Liver (tissue), 8 donors: ENCODE measurements at regions not wholly inside any gene's neighbourhood (a gene's known extent, or its start where the extent isn't known, plus 50 kb on each side); places are given as distances from the start of the nearest gene placed in this dataset.

ENCODE experiments used
- DNase-seq: peaks from one replicate; pipeline ENCODE4 v3.0.0-alpha.2; 2017; ENCODE audit warnings: low spot score
- H3K27ac ChIP-seq, 2 donors: one replicate each; pipeline ENCODE4 v1.7.0; 2013; ENCODE audit warnings: inconsistent platforms in 2 of 2, low read length in 2 of 2, control low read depth in 1 of 2, low read depth in 1 of 2, mild to moderate bottlenecking in 1 of 2
- H3K27me3 ChIP-seq, 4 donors: one replicate each; pipeline versions ENCODE4 v1.6.1 to v1.7.0; 2013; ENCODE audit warnings: low read length in 3 of 4, inconsistent platforms in 1 of 4, mild to moderate bottlenecking in 1 of 4, moderate library complexity in 1 of 4; ENCODE audit not compliant: control insufficient read depth in 4 of 4, insufficient read depth in 4 of 4
- H3K36me3 ChIP-seq, 4 donors: one replicate each; pipeline versions ENCODE4 v1.6.1 to v1.7.0; 2013; ENCODE audit warnings: low read length in 3 of 4, mild to moderate bottlenecking in 3 of 4, low read depth in 1 of 4, moderate library complexity in 1 of 4; ENCODE audit not compliant: control insufficient read depth in 4 of 4, insufficient read depth in 3 of 4
- H3K4me1 ChIP-seq, 4 donors: one replicate each; pipeline versions ENCODE4 v1.6.1 to v1.7.0; 2013; ENCODE audit warnings: low read length in 3 of 4, mild to moderate bottlenecking in 3 of 4, moderate library complexity in 1 of 4; ENCODE audit not compliant: control insufficient read depth in 4 of 4, insufficient read depth in 4 of 4
- H3K4me3 ChIP-seq, 3 donors: one replicate each; pipeline versions ENCODE4 v1.6.1 to v1.7.0; 2013; ENCODE audit warnings: low read length in 3 of 3, control low read depth in 1 of 3, low read depth in 1 of 3, mild to moderate bottlenecking in 1 of 3
- H3K9ac ChIP-seq, 2 donors: one replicate each; pipeline ENCODE4 v1.7.0; 2013; ENCODE audit warnings: low read length in 2 of 2, mild to moderate bottlenecking in 2 of 2, moderate library complexity in 2 of 2, control low read depth in 1 of 2, low read depth in 1 of 2
- H3K9me3 ChIP-seq, 4 donors: one replicate each; pipeline versions ENCODE4 v1.6.1 to v1.7.0; 2013; ENCODE audit warnings: low read length in 3 of 4; ENCODE audit not compliant: control insufficient read depth in 4 of 4
- CTCF ChIP-seq: fragments of 150-350 bp; IDR thresholded peaks from 2 replicates; pipeline ENCODE4 v1.5.1; 2017; ENCODE audit warnings: improper control_type of control experiment, low read depth, low read length; ENCODE audit not compliant: missing input control
- EGR1 ChIP-seq, 2 donors: IDR thresholded peaks; 2 replicates each; pipeline ENCODE4 v1.6.1; 2016 to 2018; ENCODE audit warnings: antibody characterized with exemption in 2 of 2, low read depth in 2 of 2
- FOXA1 ChIP-seq: IDR thresholded peaks from 2 replicates; pipeline ENCODE4 v1.6.1; 2016; ENCODE audit warnings: antibody characterized with exemption
- FOXA2 ChIP-seq: IDR thresholded peaks from 2 replicates; pipeline ENCODE4 v1.6.1; 2016; ENCODE audit warnings: antibody characterized with exemption
- GABPA ChIP-seq, 2 donors: IDR thresholded peaks in 1 of 2; conservative IDR thresholded peaks in 1 of 2; 2 replicates each; pipeline ENCODE4 v1.6.1; 2016; ENCODE audit warnings: antibody characterized with exemption in 2 of 2, mild to moderate bottlenecking in 1 of 2, moderate library complexity in 1 of 2
- HNF4A ChIP-seq, 2 donors: conservative IDR thresholded peaks; 2 replicates each; pipeline ENCODE4 v1.6.1; 2016; ENCODE audit warnings: antibody characterized with exemption in 2 of 2, mild to moderate bottlenecking in 2 of 2
- HNF4G ChIP-seq: IDR thresholded peaks from 2 replicates; pipeline ENCODE4 v1.6.1; 2016; ENCODE audit warnings: antibody characterized with exemption
- JUND ChIP-seq, 2 donors: IDR thresholded peaks; 2 replicates each; pipeline ENCODE4 v1.6.1; 2016; ENCODE audit warnings: antibody characterized with exemption in 2 of 2
- MAX ChIP-seq: IDR thresholded peaks from 2 replicates; pipeline ENCODE4 v1.6.1; 2016; ENCODE audit warnings: antibody characterized with exemption
- NR2F2 ChIP-seq: IDR thresholded peaks from 2 replicates; pipeline ENCODE4 v1.6.1; 2016; ENCODE audit warnings: antibody characterized with exemption
- RAD21 ChIP-seq, 2 donors: IDR thresholded peaks; 2 replicates each; pipeline ENCODE4 v1.6.1; 2016; ENCODE audit warnings: antibody characterized with exemption in 2 of 2, mild to moderate bottlenecking in 2 of 2
- RXRA ChIP-seq, 2 donors: IDR thresholded peaks; 2 replicates each; pipeline ENCODE4 v1.6.1; 2017 to 2018; ENCODE audit warnings: antibody characterized with exemption in 2 of 2, mild to moderate bottlenecking in 1 of 2
- SP1 ChIP-seq: IDR thresholded peaks from 2 replicates; pipeline ENCODE4 v1.6.1; 2018; ENCODE audit warnings: antibody characterized with exemption, mild to moderate bottlenecking
- TAF1 ChIP-seq: conservative IDR thresholded peaks from 2 replicates; pipeline ENCODE4 v1.6.1; 2016; ENCODE audit warnings: antibody characterized with exemption, mild to moderate bottlenecking
- YY1 ChIP-seq: IDR thresholded peaks from 2 replicates; pipeline ENCODE4 v1.6.1; 2016; ENCODE audit warnings: antibody characterized with exemption, mild to moderate bottlenecking
- WGBS: extraction: QIAGEN DNeasy Blood & Tissue Kit; methylation state at CpG from one replicate; pipeline ENCODE4 v1.1.7; 2013; 5-methylcytosine and 5-hydroxymethylcytosine counted together
- TF ChIP-seq, protein P1 (sequence below): IDR thresholded peaks from 2 replicates; pipeline ENCODE4 v1.6.1; 2016; ENCODE audit warnings: antibody characterized with exemption, mild to moderate bottlenecking
- TF ChIP-seq, protein P2 (sequence below): IDR thresholded peaks from 2 replicates; pipeline ENCODE4 v1.6.1; 2016; ENCODE audit warnings: antibody characterized with exemption
- TF ChIP-seq, protein P3 (sequence below): IDR thresholded peaks from 2 replicates; pipeline ENCODE4 v1.6.1; 2016; ENCODE audit warnings: antibody characterized with exemption
- donor health status: healthy.
- donor health status: healthy.
- donor health status: healthy.
- donor health status: healthy.
- donor health status: healthy.

DNA sequence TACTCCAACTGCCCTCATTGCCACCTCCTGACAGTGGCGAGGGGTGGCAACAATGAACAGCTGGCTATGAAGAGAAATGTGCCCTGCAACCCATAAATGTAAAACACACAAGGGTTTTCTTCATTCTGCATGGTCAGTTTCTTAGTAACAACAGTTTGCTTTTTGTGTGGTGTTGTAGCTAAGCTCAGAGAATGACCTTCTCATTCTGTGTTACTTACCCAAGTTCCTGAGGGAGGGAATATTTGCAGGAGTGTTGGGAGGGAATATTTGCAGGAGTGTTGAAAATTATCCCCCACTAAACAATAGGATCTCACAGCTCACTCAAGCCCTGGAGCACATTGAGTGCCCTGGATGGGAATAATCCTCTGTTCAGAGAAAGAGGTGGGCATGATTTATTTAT lies 456.4 kb upstream of the CDH4 start:
- no peak overlapping the region for H3K9ac ChIP-seq
- peaks cover 0 to 4% (median 0%) of the 10 kb centered on the region in 4 donors for H3K9me3 ChIP-seq
- H3K4me3 ChIP-seq, result no peak overlapping the region
- H3K4me1 ChIP-seq, result no peaks in the 10 kb centered on the region
- no peak for DNase-seq
- H3K36me3 ChIP-seq, result no peaks in the 10 kb centered on the region
- no peak for TF ChIP-seq YY1
- TF ChIP-seq, protein P1, sequence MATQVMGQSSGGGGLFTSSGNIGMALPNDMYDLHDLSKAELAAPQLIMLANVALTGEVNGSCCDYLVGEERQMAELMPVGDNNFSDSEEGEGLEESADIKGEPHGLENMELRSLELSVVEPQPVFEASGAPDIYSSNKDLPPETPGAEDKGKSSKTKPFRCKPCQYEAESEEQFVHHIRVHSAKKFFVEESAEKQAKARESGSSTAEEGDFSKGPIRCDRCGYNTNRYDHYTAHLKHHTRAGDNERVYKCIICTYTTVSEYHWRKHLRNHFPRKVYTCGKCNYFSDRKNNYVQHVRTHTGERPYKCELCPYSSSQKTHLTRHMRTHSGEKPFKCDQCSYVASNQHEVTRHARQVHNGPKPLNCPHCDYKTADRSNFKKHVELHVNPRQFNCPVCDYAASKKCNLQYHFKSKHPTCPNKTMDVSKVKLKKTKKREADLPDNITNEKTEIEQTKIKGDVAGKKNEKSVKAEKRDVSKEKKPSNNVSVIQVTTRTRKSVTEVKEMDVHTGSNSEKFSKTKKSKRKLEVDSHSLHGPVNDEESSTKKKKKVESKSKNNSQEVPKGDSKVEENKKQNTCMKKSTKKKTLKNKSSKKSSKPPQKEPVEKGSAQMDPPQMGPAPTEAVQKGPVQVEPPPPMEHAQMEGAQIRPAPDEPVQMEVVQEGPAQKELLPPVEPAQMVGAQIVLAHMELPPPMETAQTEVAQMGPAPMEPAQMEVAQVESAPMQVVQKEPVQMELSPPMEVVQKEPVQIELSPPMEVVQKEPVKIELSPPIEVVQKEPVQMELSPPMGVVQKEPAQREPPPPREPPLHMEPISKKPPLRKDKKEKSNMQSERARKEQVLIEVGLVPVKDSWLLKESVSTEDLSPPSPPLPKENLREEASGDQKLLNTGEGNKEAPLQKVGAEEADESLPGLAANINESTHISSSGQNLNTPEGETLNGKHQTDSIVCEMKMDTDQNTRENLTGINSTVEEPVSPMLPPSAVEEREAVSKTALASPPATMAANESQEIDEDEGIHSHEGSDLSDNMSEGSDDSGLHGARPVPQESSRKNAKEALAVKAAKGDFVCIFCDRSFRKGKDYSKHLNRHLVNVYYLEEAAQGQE, result no peak
- no peak for TF ChIP-seq CTCF
- TF ChIP-seq NR2F2, result no peak
- TF ChIP-seq, protein P2, sequence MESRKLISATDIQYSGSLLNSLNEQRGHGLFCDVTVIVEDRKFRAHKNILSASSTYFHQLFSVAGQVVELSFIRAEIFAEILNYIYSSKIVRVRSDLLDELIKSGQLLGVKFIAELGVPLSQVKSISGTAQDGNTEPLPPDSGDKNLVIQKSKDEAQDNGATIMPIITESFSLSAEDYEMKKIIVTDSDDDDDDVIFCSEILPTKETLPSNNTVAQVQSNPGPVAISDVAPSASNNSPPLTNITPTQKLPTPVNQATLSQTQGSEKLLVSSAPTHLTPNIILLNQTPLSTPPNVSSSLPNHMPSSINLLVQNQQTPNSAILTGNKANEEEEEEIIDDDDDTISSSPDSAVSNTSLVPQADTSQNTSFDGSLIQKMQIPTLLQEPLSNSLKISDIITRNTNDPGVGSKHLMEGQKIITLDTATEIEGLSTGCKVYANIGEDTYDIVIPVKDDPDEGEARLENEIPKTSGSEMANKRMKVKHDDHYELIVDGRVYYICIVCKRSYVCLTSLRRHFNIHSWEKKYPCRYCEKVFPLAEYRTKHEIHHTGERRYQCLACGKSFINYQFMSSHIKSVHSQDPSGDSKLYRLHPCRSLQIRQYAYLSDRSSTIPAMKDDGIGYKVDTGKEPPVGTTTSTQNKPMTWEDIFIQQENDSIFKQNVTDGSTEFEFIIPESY, result no peak
- TF ChIP-seq MAX, result no peak
- no peak for TF ChIP-seq RXRA (IDR thresholded peaks at IDR 0.05)
- no peak for TF ChIP-seq HNF4A (conservative IDR thresholded peaks at IDR 0.05)
- no peak for TF ChIP-seq SP1
- no peak for TF ChIP-seq JUND (IDR thresholded peaks at IDR 0.05)
- TF ChIP-seq TAF1, result no peak
- TF ChIP-seq, protein P3, sequence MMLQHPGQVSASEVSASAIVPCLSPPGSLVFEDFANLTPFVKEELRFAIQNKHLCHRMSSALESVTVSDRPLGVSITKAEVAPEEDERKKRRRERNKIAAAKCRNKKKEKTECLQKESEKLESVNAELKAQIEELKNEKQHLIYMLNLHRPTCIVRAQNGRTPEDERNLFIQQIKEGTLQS, result no peak
- TF ChIP-seq EGR1 (IDR thresholded peaks at IDR 0.05; ENCODE audit: low read depth in 2 of 2), result no peak
- no peak for TF ChIP-seq RAD21 (IDR thresholded peaks at IDR 0.05)
- no peak for TF ChIP-seq FOXA2
- TF ChIP-seq HNF4G, result no peak
- no peak for TF ChIP-seq FOXA1
- TF ChIP-seq GABPA (IDR thresholded peaks at IDR 0.05 in 1 of 2, conservative IDR thresholded peaks at IDR 0.05 in 1 of 2), result no peak
- no peak overlapping the region for H3K27ac ChIP-seq
- peaks cover 0 to 16% (median 0%) of the 10 kb centered on the region in 4 donors for H3K27me3 ChIP-seq
- WGBS, result 73% methylated on average over 1 of the region's 1 CpG
